ENCODE measurements at regions not wholly inside any gene's neighbourhood (a gene's known extent, or its start where the extent isn't known, plus 50 kb on each side); places are given as distances from the start of the nearest gene placed in this dataset.
"Not testable (repeated sequence)": the region's sequence is repeated elsewhere in the genome, so short reads cannot be mapped to it uniquely, and the experiment has no call there.

DNA sequence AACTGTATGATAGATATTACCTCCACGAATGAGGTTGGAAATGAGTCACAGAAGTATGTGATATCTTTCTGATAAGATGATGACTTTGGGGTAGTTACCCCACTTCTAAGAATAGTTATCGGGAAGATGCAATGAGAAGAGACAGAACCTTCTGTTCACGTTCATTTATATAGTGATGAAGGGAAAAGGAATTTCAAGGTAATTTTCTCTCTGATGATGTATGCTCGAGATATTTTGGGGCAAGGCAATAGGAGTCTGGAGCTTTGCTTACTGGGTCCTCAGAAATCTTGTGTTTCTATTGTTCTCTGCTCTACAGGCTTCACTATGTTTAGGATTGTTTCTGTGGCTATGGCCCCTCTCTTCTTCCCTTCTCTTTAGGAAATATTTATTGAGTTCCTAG lies 1389.6 kb downstream of the CDH8 start:
- no peak for DNase-seq

DNA sequence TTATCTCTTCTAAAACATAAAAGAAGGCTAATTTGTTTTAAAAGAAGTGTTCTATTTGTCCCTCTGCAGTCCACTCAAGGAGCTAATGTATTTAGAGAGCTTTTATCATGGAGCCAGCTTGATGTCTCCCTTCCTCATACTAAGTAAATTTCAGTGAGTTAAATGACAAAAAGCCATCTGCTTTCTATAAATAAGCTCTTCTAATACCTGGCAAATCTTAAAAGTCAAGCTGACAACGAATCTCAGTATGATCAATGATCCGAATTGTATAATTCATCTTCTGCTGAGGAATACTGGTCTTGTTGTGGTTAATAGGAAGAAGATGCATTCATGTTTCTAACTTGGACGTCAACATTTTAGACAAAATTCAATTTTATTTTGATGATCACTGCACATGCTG lies 1390.7 kb downstream of the CDH8 start:
- DNase-seq, result no peak

DNA sequence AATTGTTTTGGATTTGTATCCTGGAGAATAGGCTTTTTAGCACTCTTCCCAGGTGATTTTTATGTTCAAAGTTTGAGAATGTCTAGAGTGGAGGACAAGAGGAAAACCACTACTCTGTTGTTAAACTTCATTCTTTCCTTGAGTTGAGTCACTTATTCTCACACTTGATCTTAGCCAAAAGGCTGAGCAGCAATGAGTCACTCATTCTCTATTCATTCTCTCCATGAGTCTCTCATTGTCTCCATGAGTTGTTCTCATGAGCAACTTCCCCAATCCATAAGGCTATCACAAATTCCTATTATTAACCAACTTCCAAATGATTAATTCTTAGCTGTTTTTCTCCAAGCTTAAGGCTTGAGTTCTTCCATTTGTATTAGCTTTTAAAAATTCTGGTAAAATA lies 1393.3 kb downstream of the CDH8 start:
- no peak for DNase-seq

DNA sequence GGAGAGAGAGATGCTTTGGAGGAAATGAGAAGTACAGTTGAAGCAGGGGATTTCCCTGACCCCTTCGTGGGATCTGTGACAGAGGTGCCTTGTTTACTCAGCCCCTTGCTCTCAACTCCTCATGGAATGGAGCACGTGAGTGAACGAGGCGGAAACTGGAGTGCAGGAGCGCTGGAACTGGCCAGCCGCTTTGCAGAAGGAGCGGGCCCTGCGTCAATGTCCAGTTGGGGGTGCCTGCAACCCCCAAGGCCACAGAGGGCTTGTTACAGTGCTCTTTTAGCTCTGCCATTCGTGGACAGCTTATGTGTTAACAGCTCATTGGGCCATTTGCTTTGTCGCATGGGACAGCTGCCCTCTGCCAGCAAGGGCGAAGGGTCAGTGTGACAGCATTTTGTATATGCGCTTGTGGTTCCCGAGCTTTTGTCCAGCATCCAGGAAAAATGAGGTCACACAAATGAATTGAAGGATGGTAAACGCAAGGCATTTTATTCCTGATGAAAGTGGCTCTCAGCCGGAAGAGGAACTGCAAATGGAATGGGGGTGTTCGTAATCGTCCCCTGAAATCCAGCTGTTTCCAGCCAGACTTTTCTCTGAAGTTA lies 1395.1 kb downstream of the CDH8 start:
- DNase-seq, result no peak

DNA sequence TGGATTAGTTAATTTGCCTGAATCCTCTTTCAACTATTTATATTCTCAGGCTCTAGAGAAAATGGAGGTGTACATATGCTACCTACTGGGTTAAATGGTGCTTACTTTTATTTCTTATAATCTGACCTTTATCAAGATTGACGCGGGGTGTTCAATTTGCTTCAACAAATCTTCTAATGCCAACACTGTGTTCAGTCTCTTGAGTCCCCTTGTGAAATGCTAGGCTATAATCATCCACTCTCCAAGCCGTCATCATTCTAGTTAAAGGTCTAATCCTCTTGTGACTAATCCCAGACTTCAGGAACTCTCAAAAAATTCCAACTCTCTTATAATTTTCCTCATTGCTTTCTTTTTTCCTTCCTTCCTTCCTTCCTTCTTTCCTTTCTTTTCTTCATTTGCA lies 1396.2 kb downstream of the CDH8 start:
- no peak for DNase-seq

DNA sequence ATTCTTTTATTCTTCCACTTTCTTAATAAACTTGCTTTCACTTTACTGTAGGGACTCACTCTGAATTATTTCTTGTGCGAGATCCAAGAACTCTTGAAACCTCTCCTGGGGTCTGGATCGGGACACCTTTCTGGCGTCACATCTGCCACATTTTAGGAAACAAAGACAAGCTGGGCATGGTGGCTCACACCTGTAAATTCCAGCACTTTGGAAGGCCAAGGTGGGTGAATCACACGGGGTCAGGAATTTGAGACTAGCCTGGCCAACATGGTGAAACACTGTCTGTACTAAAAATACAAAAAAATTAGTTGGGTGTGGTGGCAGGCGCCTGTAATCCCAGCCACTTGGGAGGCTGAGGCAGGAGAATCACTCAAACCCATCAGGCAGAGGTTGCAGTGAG lies 1399.6 kb downstream of the CDH8 start:
- not testable (repeated sequence) for DNase-seq

DNA sequence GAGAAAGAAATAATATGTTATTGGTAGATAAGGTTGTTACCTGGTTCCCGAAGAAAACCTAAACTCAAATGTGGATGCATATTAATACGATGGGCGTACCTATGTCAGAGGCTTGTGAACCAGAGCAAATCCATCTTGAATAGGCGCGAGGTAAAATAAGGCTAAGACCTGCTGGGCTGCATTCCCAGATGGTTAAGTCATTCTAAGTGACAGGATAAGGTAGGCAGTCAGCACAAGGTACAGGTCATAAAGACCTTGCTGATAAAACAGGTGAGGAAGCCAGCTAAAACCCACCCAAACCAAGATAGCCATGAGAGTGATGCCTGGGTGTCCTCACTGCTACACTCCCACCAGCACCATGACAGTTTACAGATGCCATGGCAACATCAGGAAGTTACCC lies 1400.1 kb downstream of the CDH8 start:
- no peak for DNase-seq

DNA sequence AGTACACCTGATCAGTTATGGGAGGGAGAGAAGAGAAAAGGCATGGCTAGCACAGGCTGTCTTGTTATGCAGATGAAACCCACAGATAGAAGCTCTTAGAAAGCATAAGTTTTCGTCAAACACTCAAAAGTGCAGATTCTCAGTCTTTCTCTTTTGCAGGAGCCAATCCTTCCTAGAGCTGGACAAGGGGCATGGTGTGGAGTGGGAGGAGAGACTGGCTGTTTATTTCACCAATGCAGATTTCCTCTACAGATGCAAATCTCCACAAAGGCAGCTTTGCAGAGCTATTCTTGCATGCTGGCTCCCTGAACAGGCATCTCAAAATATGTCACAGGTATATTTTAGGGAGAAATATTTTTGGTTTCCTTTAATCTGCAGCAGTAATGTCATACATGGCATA lies 1400.7 kb downstream of the CDH8 start:
- DNase-seq, result no peak

DNA sequence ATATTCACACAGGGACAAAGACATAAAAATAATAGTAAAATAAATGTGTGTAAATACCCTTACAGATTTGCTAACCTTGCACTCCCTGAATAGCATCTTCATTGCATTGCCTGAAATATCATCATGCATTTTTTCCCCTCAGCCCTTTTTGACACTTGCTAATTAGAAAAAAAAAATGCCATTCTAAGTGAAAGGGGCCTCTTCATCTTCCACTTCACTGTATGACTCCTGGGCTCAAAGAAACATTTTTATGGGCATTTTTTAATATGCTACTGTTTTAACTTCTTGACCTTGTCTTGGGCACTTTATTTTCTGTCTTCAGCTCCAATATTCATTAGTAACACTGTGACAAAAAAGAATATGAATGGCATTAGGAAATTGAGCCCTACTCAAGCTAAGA lies 1424.4 kb downstream of the CDH8 start:
- no peak for DNase-seq

DNA sequence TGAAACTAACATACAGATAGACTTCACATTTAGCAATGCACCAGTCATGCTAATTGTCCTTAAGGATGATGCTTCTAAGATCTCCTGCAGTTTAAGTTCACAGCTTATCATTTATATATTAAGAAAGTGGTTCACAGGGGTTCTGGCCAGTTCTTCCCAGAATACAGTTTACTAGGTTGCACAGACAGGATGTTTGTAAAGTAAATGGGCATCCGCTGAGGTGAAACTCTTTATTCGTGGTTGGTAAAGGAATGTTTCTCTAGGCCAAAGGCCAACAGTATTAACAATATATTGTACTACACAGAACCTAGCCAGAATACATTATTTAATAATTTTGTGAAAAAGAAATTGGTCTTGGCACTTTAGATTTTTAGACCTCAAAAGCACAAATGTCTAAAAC lies 1427.3 kb downstream of the CDH8 start:
- no peak for DNase-seq

DNA sequence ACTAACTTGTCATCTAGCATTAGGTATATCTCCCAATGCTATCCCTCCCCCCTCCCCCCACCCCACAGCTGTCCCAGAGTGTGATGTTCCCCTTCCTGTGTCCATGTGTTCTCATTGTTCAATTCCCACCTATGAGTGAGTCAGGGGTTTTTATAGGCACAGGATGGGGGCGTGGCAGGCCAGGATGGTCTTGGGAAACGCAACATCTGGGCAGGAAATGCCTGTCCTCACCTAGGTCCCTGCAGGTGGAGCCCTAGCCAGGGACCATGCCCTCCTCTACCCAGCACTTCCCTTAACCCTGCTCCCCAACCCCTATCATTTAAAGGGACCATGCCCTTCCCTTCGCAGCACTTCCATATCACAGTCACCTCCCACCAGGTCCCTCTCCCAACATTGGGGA lies 1430.6 kb downstream of the CDH8 start:
- DNase-seq, result not testable (repeated sequence)

DNA sequence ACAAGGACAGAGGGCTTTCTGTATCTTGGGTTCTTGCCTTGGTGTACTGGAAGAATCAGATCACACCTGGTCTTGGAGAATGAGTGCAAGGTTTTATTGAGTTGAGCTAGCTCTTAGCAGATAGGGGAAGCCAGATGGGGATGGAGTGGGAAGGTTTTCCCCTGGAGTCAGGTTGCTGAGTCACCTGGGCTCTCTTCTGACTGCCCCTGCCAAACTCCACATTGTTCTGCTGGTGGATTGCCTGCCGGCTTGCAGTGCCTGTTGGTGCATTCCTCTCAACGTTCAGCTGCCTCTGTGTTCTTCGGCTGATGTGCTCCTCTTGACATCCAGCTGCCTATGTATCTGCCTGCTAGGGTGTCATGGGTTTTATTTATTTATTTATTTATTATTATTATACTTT lies 1431.1 kb downstream of the CDH8 start:
- no peak for DNase-seq

DNA sequence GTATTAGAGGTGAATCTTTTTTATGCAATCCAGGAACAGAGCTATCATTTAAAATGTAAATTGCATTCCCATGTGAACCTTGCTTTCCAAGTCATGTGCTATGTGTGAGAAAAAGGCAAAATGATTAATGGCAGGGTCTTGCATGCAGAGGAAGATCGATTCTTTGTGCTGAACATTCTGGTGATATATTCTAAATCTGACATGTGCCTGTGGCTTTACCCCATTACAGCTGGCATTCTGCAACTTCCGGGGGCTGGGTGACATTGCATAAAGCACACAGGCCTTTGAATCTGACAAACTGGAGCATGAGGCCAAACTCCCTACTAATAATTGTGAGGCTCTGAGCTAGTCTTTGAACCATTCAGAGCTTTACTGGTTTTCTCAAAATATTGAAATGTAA lies 1449.7 kb downstream of the CDH8 start:
- no peak for DNase-seq

DNA sequence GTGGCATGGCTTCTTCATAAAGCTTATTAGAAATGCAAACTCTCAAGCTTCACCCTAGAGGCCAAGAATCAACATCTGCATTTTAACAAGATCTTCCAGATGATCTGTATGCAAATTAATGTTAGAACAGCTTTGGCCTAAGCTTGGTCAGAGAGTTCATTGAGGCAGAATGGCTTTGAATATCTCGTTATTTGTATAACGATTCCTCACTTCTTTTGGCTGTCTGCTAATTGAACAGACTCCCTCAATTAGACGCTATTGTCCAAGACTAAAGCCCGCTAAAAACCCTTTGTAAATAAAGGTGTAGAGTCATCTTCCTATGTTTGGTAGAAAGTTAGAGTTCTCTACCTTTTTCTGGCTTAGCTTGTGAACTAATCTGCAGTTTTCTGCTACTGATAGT lies 1453.7 kb downstream of the CDH8 start:
- no peak for DNase-seq

DNA sequence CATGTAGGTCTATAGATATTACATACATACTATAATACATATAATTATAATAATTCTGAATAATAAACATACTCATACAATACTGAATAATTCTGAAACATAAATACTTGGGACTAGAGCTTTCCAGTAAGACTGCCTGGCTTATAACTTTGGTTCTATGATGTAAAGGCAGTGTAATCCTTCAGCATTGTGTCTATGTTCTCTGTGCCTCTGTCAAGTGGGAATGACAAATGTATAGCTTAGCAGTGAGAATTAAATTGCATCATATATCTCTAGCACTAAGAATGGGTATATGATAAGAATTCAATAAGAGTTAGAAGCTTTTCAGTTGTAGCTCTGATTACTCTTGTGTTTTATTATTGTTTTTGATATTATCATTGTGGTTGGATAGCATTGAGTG lies 1469.3 kb downstream of the CDH8 start:
- no peak for DNase-seq

DNA sequence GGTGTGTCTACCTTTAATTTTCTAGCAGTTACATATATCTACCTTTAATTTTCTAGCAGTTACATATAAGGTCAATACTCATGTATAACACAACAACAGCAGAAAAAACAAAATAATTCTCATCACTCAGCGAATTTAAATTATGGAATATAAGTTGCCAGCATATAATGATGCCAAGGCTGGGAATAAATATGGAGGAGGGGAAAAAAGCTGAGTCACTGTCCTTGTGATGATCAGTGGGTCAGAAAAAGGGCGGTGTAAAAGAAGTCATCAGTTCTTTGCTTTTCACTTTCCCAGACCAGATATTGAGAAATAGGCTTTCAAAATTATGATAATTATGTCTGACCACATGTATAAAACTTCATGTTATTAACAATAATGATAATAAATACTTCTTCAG lies 1471.7 kb downstream of the CDH8 start:
- DNase-seq, result no peak

DNA sequence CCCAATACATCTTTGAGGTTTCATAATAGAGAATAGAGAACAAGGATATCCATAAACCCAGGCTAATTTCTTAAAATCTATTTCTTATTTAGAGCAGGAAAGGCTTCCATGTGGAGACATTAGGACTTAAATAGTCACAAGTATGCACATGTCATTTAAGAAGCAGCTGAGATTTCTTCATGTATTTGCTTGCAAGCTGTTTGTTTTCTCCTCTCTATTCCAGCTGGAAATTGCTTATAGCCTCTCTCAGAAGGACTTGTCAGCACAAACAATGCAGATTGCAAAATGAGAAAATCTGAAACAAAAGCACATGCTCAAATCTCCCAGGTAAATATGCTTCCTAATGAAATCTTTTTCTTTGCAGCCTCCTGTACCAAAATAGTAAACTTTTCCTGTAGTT lies 1473.1 kb downstream of the CDH8 start:
- DNase-seq, result no peak

DNA sequence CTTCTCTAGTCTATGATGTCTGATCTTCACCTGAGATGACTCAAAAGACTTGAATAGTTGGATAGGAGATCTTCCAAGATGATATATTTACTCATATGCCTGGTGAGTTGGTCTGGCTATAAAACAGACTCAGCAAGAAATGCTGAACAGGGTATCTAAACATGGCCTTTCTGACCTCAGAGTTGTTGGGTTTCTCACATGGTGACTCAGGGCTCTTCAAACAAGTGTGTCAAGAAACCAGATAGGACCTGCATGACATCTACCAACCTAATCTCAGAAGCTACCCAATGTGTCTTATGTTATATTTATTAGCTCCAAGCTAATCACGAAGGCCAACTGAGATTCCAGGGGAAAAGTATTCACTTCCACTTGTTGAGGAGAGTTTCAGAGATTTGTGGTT lies 1477.3 kb downstream of the CDH8 start:
- no peak for DNase-seq

DNA sequence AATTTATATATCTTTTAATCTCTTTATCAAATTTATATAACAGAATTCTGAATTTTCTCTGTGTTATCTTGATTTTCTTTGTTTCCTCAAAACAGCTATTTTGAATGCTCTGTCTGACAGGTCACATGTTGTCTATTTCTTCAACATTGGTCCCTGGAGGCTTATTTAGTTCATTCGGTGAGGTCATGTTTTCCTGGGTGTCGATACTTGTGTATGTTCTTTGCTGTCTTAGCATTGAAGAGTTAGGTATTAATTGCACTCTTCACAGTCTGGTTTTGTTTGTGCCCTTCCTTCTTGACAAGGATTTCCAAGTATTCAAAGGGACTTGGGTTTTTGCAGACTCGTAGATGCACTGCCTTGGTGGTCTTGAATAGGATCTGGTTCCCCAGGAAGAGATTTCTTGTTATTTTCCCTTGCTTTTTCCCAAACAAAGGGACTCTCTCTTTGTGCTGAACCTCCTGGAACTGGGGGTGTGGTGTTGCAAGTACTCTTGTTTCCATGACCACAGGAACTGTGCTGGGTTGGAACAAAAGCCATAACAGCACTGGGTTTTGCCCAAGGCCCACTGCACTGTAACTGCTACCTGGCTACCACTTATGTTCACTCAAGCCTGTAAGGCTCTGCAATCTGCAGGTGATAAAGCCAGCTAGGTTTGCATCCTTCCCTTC lies 1483.0 kb downstream of the CDH8 start:
- no peak for DNase-seq

DNA sequence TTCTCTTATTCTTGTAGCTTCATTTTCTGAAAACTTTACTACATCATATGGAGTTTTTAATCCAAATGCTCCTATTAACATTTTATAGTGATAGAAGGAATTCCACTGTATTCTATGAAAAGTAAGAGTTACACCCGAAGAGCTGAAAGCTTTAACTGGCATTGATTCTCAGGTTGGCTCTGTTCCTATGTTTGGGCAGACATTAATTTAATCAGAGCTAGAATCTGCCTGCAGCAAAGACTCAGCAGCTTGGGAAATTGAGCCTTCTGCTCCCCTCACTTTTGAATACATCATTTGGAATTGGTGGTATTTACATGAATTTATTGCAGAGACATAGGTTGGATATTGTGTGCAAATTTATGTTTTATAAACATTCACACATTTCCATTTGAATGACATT lies 1494.7 kb downstream of the CDH8 start:
- DNase-seq, result no peak

DNA sequence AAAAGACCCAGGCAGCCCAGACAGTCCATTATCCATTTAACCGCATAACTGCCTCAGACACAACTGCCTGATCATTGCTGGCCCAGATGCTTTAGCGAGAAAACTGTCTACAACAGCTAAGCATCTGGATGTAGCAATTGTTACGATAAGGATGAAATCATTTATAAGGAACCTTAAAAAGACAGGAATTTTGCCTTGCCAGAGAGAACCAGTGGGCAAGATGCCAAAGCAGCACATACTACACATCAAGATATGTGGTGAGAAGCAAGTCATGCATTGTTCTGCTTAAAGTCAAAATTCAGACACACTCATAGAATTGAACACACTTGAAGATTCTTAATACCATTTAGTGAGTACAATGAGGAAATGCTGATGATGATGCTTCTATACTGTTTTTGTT lies 1525.3 kb downstream of the CDH8 start:
- no peak for DNase-seq

DNA sequence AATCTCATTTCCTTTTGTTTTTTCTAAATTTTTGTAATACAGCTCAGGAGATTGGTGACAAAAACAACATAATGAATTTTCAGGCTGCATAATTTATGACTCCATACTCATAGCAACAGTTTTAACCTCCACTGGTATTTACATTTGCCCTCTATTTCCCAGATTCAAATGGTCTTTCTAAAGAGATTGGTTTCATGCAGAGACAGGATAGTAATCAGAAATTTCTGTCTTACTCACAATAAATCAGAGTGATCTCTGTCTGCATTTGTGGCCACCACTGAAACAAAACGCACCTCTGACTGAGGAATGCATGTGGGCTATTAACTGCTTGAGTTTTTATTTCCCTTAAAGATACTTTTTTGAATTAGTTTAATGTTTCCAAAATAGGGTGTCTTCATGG lies 1526.0 kb downstream of the CDH8 start:
- DNase-seq, result no peak

DNA sequence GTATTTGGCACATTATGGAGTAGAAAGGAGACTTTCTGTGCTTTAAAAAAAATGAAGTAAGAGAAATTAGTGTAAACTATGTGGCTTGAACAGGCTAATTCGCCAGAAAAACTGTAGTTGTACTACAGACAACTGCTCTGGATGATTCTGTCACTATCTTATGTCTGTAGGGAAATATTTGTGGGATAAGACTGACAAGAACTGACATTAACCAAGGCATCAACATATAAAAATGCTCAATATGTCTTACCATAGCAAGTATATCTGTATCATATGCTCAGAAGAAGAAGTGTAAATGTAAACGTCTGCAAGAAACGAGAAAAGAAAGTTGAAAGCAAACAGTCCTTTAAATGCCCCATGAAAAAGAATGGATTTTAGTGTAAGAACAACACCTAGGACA lies 1545.0 kb downstream of the CDH8 start:
- no peak for DNase-seq

DNA sequence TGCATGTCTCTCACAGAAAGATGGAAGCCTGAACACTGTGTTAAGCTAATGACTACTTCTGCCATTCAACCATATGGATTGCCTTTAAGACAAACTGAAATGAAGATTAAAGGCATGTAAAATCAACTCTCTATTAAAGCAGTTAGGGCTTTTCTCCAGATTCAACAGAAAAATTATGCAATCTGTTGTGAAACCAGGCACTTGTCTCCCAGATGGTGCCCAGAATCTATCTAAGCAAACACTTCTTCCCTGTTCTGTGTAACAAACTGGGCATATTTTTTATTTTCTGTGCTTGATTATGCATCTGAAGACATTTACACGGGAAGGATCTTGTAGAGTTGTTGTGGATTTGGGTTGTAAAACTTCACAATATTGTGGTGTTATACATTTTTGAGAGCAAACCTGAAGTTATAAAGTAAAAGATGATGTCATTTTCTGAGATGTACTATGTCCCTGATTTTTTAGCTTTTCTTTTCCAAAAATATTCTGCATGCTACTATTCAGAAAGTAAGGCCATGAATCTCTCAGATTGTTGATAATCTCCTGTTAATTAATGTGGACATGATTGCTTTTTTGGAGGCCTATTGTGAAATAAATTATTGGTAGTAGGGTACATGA lies 1550.3 kb downstream of the CDH8 start:
- no peak for DNase-seq

DNA sequence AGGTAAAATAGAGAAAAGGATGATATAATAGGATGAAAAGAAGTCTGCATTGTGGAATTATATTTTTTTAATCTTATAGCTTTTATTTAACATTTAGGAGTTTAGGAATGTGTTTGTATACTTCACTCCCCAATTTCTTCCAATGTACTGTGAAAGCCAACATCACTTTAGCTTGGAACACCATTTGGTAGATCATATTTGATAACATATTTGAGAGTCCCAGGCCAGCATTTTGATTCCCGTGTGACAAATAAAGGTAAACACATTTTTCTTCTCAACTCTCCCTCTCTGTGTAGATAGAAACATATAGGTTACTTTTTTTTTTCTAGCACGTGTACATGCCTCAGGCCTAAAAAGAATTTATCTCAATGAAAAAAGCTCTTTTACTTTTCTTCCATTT lies 1551.3 kb downstream of the CDH8 start:
- no peak for DNase-seq
